ENCODE measurements at regions not wholly inside any gene's neighbourhood (a gene's known extent, or its start where the extent isn't known, plus 50 kb on each side); places are given as distances from the start of the nearest gene placed in this dataset.

GRCh38 chr20:57777911-57778310, 68.1 kb upstream of the PMEPA1 start:
- H4K12ac ChIP-seq (ENCODE audit: low read depth, low read length) = no peak overlapping the region
- H3K4me2 ChIP-seq (ENCODE audit: low read length) = no peak overlapping the region
- H3K9me3 ChIP-seq (ENCODE audit: insufficient read depth, low read depth, low read length) = peaks cover 2% of the 10 kb centered on the region
- H3K27ac ChIP-seq (ENCODE audit: low read depth, low read length) = no peak overlapping the region
- no peak overlapping the region for H3K14ac ChIP-seq (ENCODE audit: low read length)
- no peak for DNase-seq
- no peak overlapping the region for H3K4me3 ChIP-seq (ENCODE audit: low read depth, low read length)
- no peak overlapping the region for H2AK5ac ChIP-seq (ENCODE audit: low read length)
- no peak overlapping the region for H4K91ac ChIP-seq (ENCODE audit: low read depth, low read length)
- no peak overlapping the region for H2BK12ac ChIP-seq (ENCODE audit: low read length)
- H4K8ac ChIP-seq (ENCODE audit: low read depth, low read length) = no peak overlapping the region
- no peak overlapping the region for H3K9ac ChIP-seq (ENCODE audit: low read length)
- H3K79me2 ChIP-seq (ENCODE audit: control insufficient read depth, insufficient read depth, low read length, poor library complexity) = no peaks in the 10 kb centered on the region
- H3K23ac ChIP-seq (ENCODE audit: low read length) = no peak overlapping the region
- H3K18ac ChIP-seq (ENCODE audit: low read length) = no peak overlapping the region
- H3K4ac ChIP-seq (ENCODE audit: low read depth, low read length) = no peak overlapping the region
- H2AFZ ChIP-seq (ENCODE audit: insufficient read depth, low read length, poor library complexity) = no peak overlapping the region
- H3K79me1 ChIP-seq (ENCODE audit: low read length) = peaks cover 3% of the 10 kb centered on the region
- no peak overlapping the region for H2BK5ac ChIP-seq (ENCODE audit: low read depth, low read length, poor library complexity)
- WGBS (ENCODE audit: extremely low coverage, insufficient coverage, insufficient read length) = no CpG with 5 or more reads among the region's 2 CpGs
- H3K27me3 ChIP-seq (ENCODE audit: insufficient read depth, low read length) = no peaks in the 10 kb centered on the region
- H2BK120ac ChIP-seq (ENCODE audit: insufficient read depth, low read length, poor library complexity) = no peak overlapping the region
- H3K4me1 ChIP-seq (ENCODE audit: control insufficient read depth in 1 of 2, insufficient read depth in 2 of 2, low read length in 2 of 2) = peaks cover 3 to 9% of the 10 kb centered on the region in 2 experiments
- no peaks in the 10 kb centered on the region for H3K36me3 ChIP-seq (ENCODE audit: control insufficient read depth in 1 of 2, insufficient read depth in 2 of 2, low read length in 2 of 2)

GRCh38 chr20:57774951-57775350, 65.1 kb upstream of the PMEPA1 start:
- H3K79me2 ChIP-seq (ENCODE audit: control insufficient read depth, insufficient read depth, low read length, poor library complexity) = no peaks in the 10 kb centered on the region

GRCh38 chr20:57774111-57774880, 64.5 kb upstream of the PMEPA1 start:
- WGBS (ENCODE audit: extremely low coverage, insufficient coverage, insufficient read length) = no CpG with 5 or more reads among the region's 12 CpGs

More at GRCh38 chr20:57774951-57775350, 65.1 kb upstream of the PMEPA1 start:
- Histone ChIP-seq H3K14ac (ENCODE audit: low read length) (no peak overlapping the region), H2BK12ac (ENCODE audit: low read length) (peak overlapping the region; percentile 23), H3K23ac (ENCODE audit: low read length) (no peak overlapping the region), H2AFZ (ENCODE audit: insufficient read depth, low read length, poor library complexity) (no peak overlapping the region), H3K4ac (ENCODE audit: low read depth, low read length) (no peak overlapping the region), H3K9me3 (ENCODE audit: insufficient read depth, low read depth, low read length) (no peaks in the 10 kb centered on the region), H3K9ac (ENCODE audit: low read length) (no peak overlapping the region), H2AK5ac (ENCODE audit: low read length) (peak overlapping the region; percentile 32), H3K18ac (ENCODE audit: low read length) (no peak overlapping the region), H3K4me3 (ENCODE audit: low read depth, low read length) (no peak overlapping the region), H3K27ac (ENCODE audit: low read depth, low read length) (no peak overlapping the region), H3K79me1 (ENCODE audit: low read length) (peaks cover 23% of the 10 kb centered on the region), H2BK5ac (ENCODE audit: low read depth, low read length, poor library complexity) (no peak overlapping the region), H4K8ac (ENCODE audit: low read depth, low read length) (no peak overlapping the region), H3K4me1 (ENCODE audit: control insufficient read depth in 1 of 2, insufficient read depth in 2 of 2, low read length in 2 of 2) (peaks cover 20 to 32% of the 10 kb centered on the region in 2 experiments), H3K27me3 (ENCODE audit: insufficient read depth, low read length) (no peaks in the 10 kb centered on the region), H4K91ac (ENCODE audit: low read depth, low read length) (peak overlapping the region; percentile 42), H4K12ac (ENCODE audit: low read depth, low read length) (no peak overlapping the region), H3K36me3 (ENCODE audit: control insufficient read depth in 1 of 2, insufficient read depth in 2 of 2, low read length in 2 of 2) (no peaks in the 10 kb centered on the region), H3K4me2 (ENCODE audit: low read length) (no peak overlapping the region), H2BK120ac (ENCODE audit: insufficient read depth, low read length, poor library complexity) (no peak overlapping the region)
- no CpG with 5 or more reads among the region's 5 CpGs for WGBS (ENCODE audit: extremely low coverage, insufficient coverage, insufficient read length)
- DNase-seq = no peak

GRCh38 chr20:57773059-57773815, 63.4 kb upstream of the PMEPA1 start:
- no peak overlapping the region for H4K12ac ChIP-seq (ENCODE audit: low read depth, low read length)
- peak overlapping the region; percentile 57 for H4K8ac ChIP-seq (ENCODE audit: low read depth, low read length)
- no peaks in the 10 kb centered on the region for H3K9me3 ChIP-seq (ENCODE audit: insufficient read depth, low read depth, low read length)
- peak overlapping the region; percentile 64 for H4K91ac ChIP-seq (ENCODE audit: low read depth, low read length)
- peak overlapping the region; percentile 24 for H3K14ac ChIP-seq (ENCODE audit: low read length)
- H3K36me3 ChIP-seq (ENCODE audit: control insufficient read depth in 1 of 2, insufficient read depth in 2 of 2, low read length in 2 of 2) = no peaks in the 10 kb centered on the region
- H2BK12ac ChIP-seq (ENCODE audit: low read length) = peak overlapping the region; percentile 95
- H3K4me3 ChIP-seq (ENCODE audit: low read depth, low read length) = no peak overlapping the region
- no peak overlapping the region for H3K23ac ChIP-seq (ENCODE audit: low read length)
- H3K79me2 ChIP-seq (ENCODE audit: control insufficient read depth, insufficient read depth, low read length, poor library complexity) = no peaks in the 10 kb centered on the region
- no peaks in the 10 kb centered on the region for H3K27me3 ChIP-seq (ENCODE audit: insufficient read depth, low read length)
- H2BK5ac ChIP-seq (ENCODE audit: low read depth, low read length, poor library complexity) = peak overlapping the region; percentile 3
- H3K27ac ChIP-seq (ENCODE audit: low read depth, low read length) = peak overlapping the region; percentile 12
- peaks cover 27% of the 10 kb centered on the region for H3K79me1 ChIP-seq (ENCODE audit: low read length)
- H2AK5ac ChIP-seq (ENCODE audit: low read length) = peak overlapping the region; percentile 11
- H3K4me1 ChIP-seq (ENCODE audit: control insufficient read depth in 1 of 2, insufficient read depth in 2 of 2, low read length in 2 of 2) = peaks cover 25 to 33% of the 10 kb centered on the region in 2 experiments
- DNase-seq = no peak
- H2BK120ac ChIP-seq (ENCODE audit: insufficient read depth, low read length, poor library complexity) = peak overlapping the region; percentile 65
- H3K18ac ChIP-seq (ENCODE audit: low read length) = no peak overlapping the region
- H3K9ac ChIP-seq (ENCODE audit: low read length) = no peak overlapping the region
- peak overlapping the region; percentile 56 for H3K4ac ChIP-seq (ENCODE audit: low read depth, low read length)
- no peak overlapping the region for H3K4me2 ChIP-seq (ENCODE audit: low read length)
- no CpG with 5 or more reads among the region's 9 CpGs for WGBS (ENCODE audit: extremely low coverage, insufficient coverage, insufficient read length)
- H2AFZ ChIP-seq (ENCODE audit: insufficient read depth, low read length, poor library complexity) = no peak overlapping the region

More at GRCh38 chr20:57774111-57774880, 64.5 kb upstream of the PMEPA1 start:
- peak overlapping the region; percentile 59 for H4K91ac ChIP-seq (ENCODE audit: low read depth, low read length)
- H3K27me3 ChIP-seq (ENCODE audit: insufficient read depth, low read length) = no peaks in the 10 kb centered on the region
- no peaks in the 10 kb centered on the region for H3K79me2 ChIP-seq (ENCODE audit: control insufficient read depth, insufficient read depth, low read length, poor library complexity)
- H3K4me2 ChIP-seq (ENCODE audit: low read length) = no peak overlapping the region
- H3K9ac ChIP-seq (ENCODE audit: low read length) = no peak overlapping the region
- H2BK12ac ChIP-seq (ENCODE audit: low read length) = peak overlapping the region; percentile 34
- no peak overlapping the region for H3K4me3 ChIP-seq (ENCODE audit: low read depth, low read length)
- H3K18ac ChIP-seq (ENCODE audit: low read length) = peak overlapping the region; percentile 61
- H4K12ac ChIP-seq (ENCODE audit: low read depth, low read length) = no peak overlapping the region
- no peaks in the 10 kb centered on the region for H3K36me3 ChIP-seq (ENCODE audit: control insufficient read depth in 1 of 2, insufficient read depth in 2 of 2, low read length in 2 of 2)
- no peak for DNase-seq
- no peaks in the 10 kb centered on the region for H3K9me3 ChIP-seq (ENCODE audit: insufficient read depth, low read depth, low read length)
- peak overlapping the region; percentile 20 for H3K14ac ChIP-seq (ENCODE audit: low read length)
- H3K4ac ChIP-seq (ENCODE audit: low read depth, low read length) = peak overlapping the region; percentile 22
- H3K23ac ChIP-seq (ENCODE audit: low read length) = no peak overlapping the region
- H2BK120ac ChIP-seq (ENCODE audit: insufficient read depth, low read length, poor library complexity) = peak overlapping the region; percentile 48
- H3K79me1 ChIP-seq (ENCODE audit: low read length) = peaks cover 25% of the 10 kb centered on the region
- H2BK5ac ChIP-seq (ENCODE audit: low read depth, low read length, poor library complexity) = no peak overlapping the region
- H3K4me1 ChIP-seq (ENCODE audit: control insufficient read depth in 1 of 2, insufficient read depth in 2 of 2, low read length in 2 of 2) = peaks cover 21 to 33% of the 10 kb centered on the region in 2 experiments
- no peak overlapping the region for H3K27ac ChIP-seq (ENCODE audit: low read depth, low read length)
- H2AFZ ChIP-seq (ENCODE audit: insufficient read depth, low read length, poor library complexity) = no peak overlapping the region
- H4K8ac ChIP-seq (ENCODE audit: low read depth, low read length) = no peak overlapping the region
- H2AK5ac ChIP-seq (ENCODE audit: low read length) = peak overlapping the region; percentile 63
